HepG2 (cell line): ENCODE measurements at regions not wholly inside any gene's neighbourhood (a gene's known extent, or its start where the extent isn't known, plus 50 kb on each side); places are given as distances from the start of the nearest gene placed in this dataset.

Experiments used
- AKNA ChIP-seq: sonication (generic); formaldehyde crosslinking; IDR thresholded peaks from 2 replicates; pipeline ENCODE4 v1.4.0; 2020; ENCODE audit warnings: missing genetic modification reagents, borderline replicate concordance
- ATF1 ChIP-seq: IDR thresholded peaks from 2 replicates; pipeline ENCODE4 v1.6.1; 2016; ENCODE audit warnings: mild to moderate bottlenecking, control low read depth
- CEBPB ChIP-seq: IDR thresholded peaks from 2 replicates; pipeline ENCODE4 v1.6.1; 2011; ENCODE audit warnings: low read depth, low read length, improper control_type of control experiment, borderline replicate concordance
- ERF ChIP-seq: IDR thresholded peaks from 2 replicates; pipeline ENCODE4 v1.6.1; 2018; ENCODE audit warnings: missing biosample characterization, missing genetic modification reagents
- FOXA3 ChIP-seq: IDR thresholded peaks from 2 replicates; pipeline ENCODE4 v1.6.1; 2016; ENCODE audit warnings: missing genetic modification reagents, missing compliant biosample characterization
- GABPA ChIP-seq, 2 experiments: IDR thresholded peaks; 2 replicates each; pipeline ENCODE4 v1.6.1; 2011 to 2016; ENCODE audit warnings: low read depth in 2 of 2, low read length in 1 of 2, missing biosample characterization in 1 of 2, missing genetic modification characterization in 1 of 2
- GLI4 ChIP-seq: sonication (generic); formaldehyde crosslinking; IDR thresholded peaks from 2 replicates; pipeline ENCODE4 v1.5.1; 2020; ENCODE audit warnings: missing genetic modification reagents, mild to moderate bottlenecking, moderate library complexity, borderline replicate concordance
- KAT8 ChIP-seq: IDR thresholded peaks from 2 replicates; pipeline ENCODE4 v1.6.1; 2016; ENCODE audit warnings: missing genetic modification reagents, missing compliant biosample characterization
- MYPOP ChIP-seq: sonication (generic); formaldehyde crosslinking; IDR thresholded peaks from 2 replicates; pipeline ENCODE4 v1.8.1; 2023; ENCODE audit warnings: mild to moderate bottlenecking, moderate library complexity, missing genetic modification reagents
- PITX1 ChIP-seq: sonication (generic); formaldehyde crosslinking; IDR thresholded peaks from 2 replicates; pipeline ENCODE4 v1.5.1; 2020; ENCODE audit warnings: mild to moderate bottlenecking, missing genetic modification reagents
- RCOR2 ChIP-seq: IDR thresholded peaks from 2 replicates; pipeline ENCODE4 v1.6.1; 2016; ENCODE audit warnings: missing biosample characterization, missing genetic modification reagents
- SMAD3 ChIP-seq: sonication (generic); formaldehyde crosslinking; IDR thresholded peaks from 2 replicates; pipeline ENCODE4 v1.4.0; 2020; ENCODE audit warnings: missing genetic modification reagents
- TAF15 ChIP-seq: fragments of 200-400 bp; formaldehyde crosslinking; IDR thresholded peaks from one replicate; pipeline ENCODE4 v1.6.1; 2018; ENCODE audit warnings: mild to moderate bottlenecking, low read depth, low read length; ENCODE audit not compliant: poor library complexity, severe bottlenecking
- TRIM22 ChIP-seq: fragments of 450-650 bp; IDR thresholded peaks from 2 replicates; pipeline ENCODE4 v1.6.1; 2017
- UBTF ChIP-seq: sonication (generic); formaldehyde crosslinking; IDR thresholded peaks from 2 replicates; pipeline ENCODE4 v1.4.0; 2020; ENCODE audit warnings: mild to moderate bottlenecking, missing genetic modification reagents
- ZIK1 ChIP-seq: sonication (generic); formaldehyde crosslinking; IDR thresholded peaks from 2 replicates; pipeline ENCODE4 v1.5.0; 2020; ENCODE audit warnings: mild to moderate bottlenecking, low read depth, missing genetic modification reagents, borderline replicate concordance
- ZMAT5 ChIP-seq: sonication (generic); formaldehyde crosslinking; IDR thresholded peaks from 2 replicates; pipeline ENCODE4 v1.5.0; 2020; ENCODE audit warnings: mild to moderate bottlenecking, low read depth, missing genetic modification reagents, borderline replicate concordance
- ZNF530 ChIP-seq: sonication (generic); formaldehyde crosslinking; IDR thresholded peaks from 2 replicates; pipeline ENCODE4 v1.5.0; 2020; ENCODE audit warnings: low read depth, mild to moderate bottlenecking, missing genetic modification reagents
- ZNF678 ChIP-seq: sonication (generic); formaldehyde crosslinking; IDR thresholded peaks from 2 replicates; pipeline ENCODE4 v1.4.0; 2020; ENCODE audit warnings: mild to moderate bottlenecking, missing genetic modification reagents
- ZNF766 ChIP-seq: sonication (generic); formaldehyde crosslinking; IDR thresholded peaks from 2 replicates; pipeline ENCODE4 v1.5.0; 2020; ENCODE audit warnings: missing genetic modification reagents, borderline replicate concordance

GRCh38 chr13:49858178-49858856 lies 65.8 kb upstream of the KPNA3 start (continued):
- TF ChIP-seq AKNA (no peak), GLI4 (CRISPR knock-in tag) (no peak), TAF15 (no peak), TRIM22 (no peak), RCOR2 (CRISPR knock-in tag) (peak; percentile 84), ZIK1 (CRISPR knock-in tag) (no peak), ZMAT5 (CRISPR knock-in tag) (no peak), ZNF766 (CRISPR knock-in tag) (no peak), ZNF678 (no peak), KAT8 (peak; percentile 70; the same call in 1 of the 2 replicates), GABPA (IDR thresholded peaks at IDR 0.05; ENCODE audit: low read depth, low read length) (no peak), GABPA (CRISPR knock-in tag; IDR thresholded peaks at IDR 0.05; ENCODE audit: low read depth) (no peak; the same call in 1 of the 2 replicates), UBTF (CRISPR knock-in tag) (no peak), FOXA3 (peak; percentile 97), ERF (CRISPR knock-in tag) (no peak), MYPOP (no peak; the same call in 1 of the 2 replicates), SMAD3 (CRISPR knock-in tag) (no peak), ZNF530 (CRISPR knock-in tag) (no peak), CEBPB (peak; percentile 99), PITX1 (CRISPR knock-in tag) (no peak), ATF1 (CRISPR knock-in tag) (peak; percentile 49; the same call in 1 of the 2 replicates)
